Sigmoid colon (tissue), 4 donors: ENCODE measurements at regions not wholly inside any gene's neighbourhood (a gene's known extent, or its start where the extent isn't known, plus 50 kb on each side); places are given as distances from the start of the nearest gene placed in this dataset.

Experiments
- POLR2A ChIP-seq, 2 donors: fragments of 450-650 bp; IDR thresholded peaks; one replicate each; pipeline ENCODE4 v1.6.1; 2016; ENCODE audit warnings: antibody characterized with exemption in 2 of 2, mild to moderate bottlenecking in 2 of 2, moderate library complexity in 2 of 2
- POLR2AphosphoS5 ChIP-seq, 4 donors: sonication (generic); formaldehyde crosslinking; IDR thresholded peaks; one replicate each; pipeline ENCODE4 v1.6.1; 2017; ENCODE audit warnings: antibody characterized with exemption in 4 of 4
- TF ChIP-seq, protein P1 (sequence below), 4 experiments: fragments of 450-650 bp in 3 of 4; fragments of 200-600 bp in 1 of 4; IDR thresholded peaks; one replicate each; pipeline ENCODE4 v1.5.1; 2016 to 2019; ENCODE audit warnings: antibody characterized with exemption in 4 of 4, mild to moderate bottlenecking in 3 of 4, moderate library complexity in 2 of 4

DNA sequence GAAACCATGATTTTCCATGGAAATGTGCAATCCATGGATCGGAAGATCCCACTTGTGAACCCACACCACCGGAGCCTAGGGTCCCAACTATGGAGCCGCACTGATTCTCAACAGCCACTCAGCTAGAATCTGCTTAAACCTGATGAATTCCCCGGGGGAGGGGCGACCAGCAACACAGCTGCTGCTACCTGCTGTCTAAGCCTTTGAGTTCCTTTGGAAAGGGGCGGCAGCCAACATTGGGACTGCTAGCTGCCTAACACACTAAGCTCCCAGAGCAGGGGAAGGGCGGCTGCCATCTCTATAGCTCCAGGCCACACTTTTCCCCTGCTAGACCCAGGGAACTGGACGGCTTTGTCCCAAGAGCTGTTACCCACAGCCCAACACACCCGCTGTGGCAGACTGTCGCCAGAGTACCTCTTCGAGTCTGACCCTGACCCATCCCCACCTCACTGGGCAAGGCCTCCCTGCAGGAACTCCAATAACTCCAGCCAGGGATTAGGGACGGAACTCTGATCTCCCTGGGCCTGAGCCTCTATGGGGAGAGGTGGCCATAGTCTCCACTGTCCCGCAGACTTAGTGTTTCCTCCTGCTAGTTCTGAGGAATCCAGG is 205.8 kb upstream of the SLC16A7 start:
- TF ChIP-seq, protein P1, sequence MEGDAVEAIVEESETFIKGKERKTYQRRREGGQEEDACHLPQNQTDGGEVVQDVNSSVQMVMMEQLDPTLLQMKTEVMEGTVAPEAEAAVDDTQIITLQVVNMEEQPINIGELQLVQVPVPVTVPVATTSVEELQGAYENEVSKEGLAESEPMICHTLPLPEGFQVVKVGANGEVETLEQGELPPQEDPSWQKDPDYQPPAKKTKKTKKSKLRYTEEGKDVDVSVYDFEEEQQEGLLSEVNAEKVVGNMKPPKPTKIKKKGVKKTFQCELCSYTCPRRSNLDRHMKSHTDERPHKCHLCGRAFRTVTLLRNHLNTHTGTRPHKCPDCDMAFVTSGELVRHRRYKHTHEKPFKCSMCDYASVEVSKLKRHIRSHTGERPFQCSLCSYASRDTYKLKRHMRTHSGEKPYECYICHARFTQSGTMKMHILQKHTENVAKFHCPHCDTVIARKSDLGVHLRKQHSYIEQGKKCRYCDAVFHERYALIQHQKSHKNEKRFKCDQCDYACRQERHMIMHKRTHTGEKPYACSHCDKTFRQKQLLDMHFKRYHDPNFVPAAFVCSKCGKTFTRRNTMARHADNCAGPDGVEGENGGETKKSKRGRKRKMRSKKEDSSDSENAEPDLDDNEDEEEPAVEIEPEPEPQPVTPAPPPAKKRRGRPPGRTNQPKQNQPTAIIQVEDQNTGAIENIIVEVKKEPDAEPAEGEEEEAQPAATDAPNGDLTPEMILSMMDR (IDR thresholded peaks at IDR 0.05), result no peak
- TF ChIP-seq POLR2AphosphoS5 (IDR thresholded peaks at IDR 0.05) (no peak), POLR2A (IDR thresholded peaks at IDR 0.05) (no peak)
